GM20431 (cell line): ENCODE measurements at regions not wholly inside any gene's neighbourhood (a gene's known extent, or its start where the extent isn't known, plus 50 kb on each side); places are given as distances from the start of the nearest gene placed in this dataset.
"Not testable (repeated sequence)": the region's sequence is repeated elsewhere in the genome, so short reads cannot be mapped to it uniquely, and the experiment has no call there.

Experiments
- in situ Hi-C: fragments of 300-500 bp; cut with MseI, MboI; formaldehyde crosslinking; loops from one replicate; pipeline ENCODE4 v1.15.0; 2020; ENCODE audit warnings: low sequenced_read_pairs; ENCODE audit not compliant: unreplicated experiment

DNA sequence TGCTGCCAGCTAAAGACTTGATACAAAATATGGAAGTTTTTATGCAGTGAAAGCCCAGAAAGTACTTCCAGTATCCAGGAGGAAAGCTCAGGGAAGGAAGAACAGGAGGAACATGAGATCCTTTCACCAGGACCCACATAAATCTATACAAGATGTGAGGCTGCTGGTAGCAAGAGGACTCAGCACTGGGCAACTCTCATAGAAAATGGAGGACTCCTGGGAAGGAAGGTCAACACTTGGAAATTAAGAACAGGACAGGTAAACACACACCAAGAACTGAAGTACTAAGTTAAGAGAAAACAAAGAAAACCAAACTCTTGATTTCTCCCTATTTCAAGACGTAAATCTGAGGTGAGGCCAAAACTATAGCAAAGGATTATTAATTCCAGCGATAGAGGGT is 220.5 kb upstream of the HSF2 start:
- in situ Hi-C loops = no loop called here

DNA sequence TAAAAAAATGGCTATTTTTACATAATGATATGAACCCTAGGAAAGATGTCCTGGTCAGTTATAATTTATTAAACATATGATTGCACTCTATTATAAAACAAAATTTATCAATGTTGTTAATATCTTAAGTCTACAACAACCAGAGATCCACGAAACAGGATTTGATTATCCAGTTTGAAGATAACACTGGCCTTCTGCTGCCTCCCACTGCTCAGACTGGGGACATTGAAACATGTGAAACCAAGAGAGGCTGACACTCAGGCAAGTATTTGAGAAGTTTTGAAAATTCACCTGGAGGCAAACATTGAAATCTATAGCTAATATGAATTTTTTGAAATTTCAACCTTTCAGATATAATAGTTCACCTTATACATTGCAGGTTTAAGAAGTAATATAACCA is 219.3 kb upstream of the HSF2 start:
- in situ Hi-C loops = no loop called here

DNA sequence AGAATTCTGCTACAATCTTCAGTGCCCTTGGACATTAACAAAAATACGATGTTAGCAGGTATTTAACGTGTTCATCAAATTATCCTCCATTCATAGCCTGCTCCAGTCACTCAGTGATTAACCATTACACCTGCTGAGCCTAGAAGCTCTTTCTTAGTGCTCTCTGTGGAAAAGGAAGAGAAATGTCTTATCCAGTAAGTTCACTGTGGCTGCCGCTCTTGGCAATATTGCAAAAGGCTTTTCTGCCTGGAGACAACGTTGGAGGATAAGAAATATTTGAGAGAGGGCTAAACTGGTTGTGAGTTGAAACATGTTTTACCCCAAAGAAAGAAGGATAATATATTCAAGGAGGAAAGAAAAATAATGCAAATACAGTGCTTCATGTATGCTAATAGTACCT is 217.4 kb upstream of the HSF2 start:
- in situ Hi-C loops = no loop called here

DNA sequence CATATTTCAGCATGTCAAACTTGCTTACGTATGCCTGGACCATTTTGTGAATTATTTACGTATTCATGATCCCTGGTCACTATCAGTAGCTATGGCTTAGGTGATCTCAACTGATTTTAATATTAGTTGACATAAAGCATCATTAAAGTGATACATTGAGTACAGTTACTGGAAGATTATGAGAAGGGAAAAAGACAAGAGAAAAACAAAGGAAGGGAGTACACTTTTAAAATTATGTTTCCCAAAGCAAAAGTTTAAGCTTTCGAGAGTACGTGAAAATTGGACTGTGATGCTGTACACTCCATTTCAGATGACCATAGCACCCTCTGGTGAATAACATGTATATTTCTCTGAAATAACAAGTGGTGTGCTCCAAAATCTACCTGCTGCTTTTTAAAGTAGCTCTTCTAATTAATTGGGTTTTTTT is 215.0 kb upstream of the HSF2 start:
- in situ Hi-C loops = no loop called here

DNA sequence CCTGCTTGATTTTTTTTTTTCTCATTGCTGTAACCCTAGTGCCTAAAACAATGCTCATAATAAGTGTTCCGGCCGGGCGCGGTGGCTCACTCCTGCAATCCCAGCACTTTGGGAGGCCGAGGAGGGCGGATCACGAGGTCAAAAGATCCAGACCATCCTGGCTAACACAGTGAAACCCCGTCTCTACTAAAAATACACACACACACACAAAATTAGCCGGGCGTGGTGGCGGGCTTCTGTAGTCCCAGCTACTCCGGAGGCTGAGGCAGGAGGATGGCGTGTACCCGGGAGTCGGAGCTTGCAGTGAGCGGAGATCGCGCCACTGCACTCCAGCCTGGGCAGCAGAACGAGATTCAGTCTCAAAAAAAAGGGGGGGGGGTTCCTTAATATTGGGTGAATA is 214.0 kb upstream of the HSF2 start:
- in situ Hi-C loops = not testable (repeated sequence)

DNA sequence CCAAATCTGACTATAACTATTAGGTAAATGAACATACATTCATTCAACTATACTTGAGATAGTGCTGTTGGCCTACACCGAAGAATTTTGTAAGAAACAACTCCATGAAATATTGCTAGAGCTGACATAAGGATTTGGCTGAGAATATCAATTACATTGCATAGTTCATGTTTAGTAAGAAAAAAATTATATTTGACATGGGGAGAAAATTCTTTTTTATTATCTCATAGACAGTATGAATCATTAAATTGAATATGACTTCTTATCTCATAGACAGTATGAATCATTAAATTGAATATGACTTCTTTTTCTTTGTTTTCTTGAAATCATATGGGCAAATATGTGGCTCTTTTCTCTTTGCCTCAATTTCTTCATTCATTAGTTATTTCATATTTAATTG is 212.3 kb upstream of the HSF2 start:
- in situ Hi-C loops = no loop called here

DNA sequence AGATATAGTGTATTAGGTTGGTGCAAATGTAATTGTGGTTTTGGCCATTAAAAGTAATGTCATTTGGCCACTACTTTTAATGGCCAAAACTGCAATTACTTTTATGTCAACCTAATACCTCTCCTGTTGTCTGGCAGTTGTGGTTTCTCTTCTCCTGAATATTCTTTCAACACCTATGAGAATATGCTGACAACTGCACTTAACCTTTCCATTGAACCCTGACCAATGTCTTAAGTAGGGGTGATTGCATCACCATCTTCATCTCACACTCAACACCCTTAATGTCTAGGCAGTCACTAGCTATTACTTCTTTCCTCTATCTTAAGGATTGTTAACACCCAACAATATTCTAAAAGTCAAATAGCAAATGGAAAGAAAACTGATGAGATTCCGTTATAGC is 200.5 kb upstream of the HSF2 start:
- in situ Hi-C loops = no loop called here

DNA sequence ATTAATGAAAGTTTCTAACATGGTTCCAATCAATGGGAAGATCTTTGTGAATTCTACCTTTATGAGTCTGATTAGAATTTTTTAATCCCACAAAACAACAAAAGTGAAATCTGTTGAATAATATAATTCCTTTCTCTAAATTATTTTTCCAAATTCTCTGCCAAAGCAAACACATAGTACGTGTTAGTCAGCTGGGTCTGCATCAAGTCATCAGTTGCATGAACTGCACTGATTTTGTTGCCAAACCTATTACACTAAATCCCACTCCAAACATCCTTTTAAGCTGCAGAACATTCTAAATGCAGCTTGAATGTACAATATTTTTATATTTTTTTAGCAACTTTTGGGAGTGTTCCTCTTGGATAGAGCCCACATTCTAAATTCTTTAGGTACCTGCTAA is 199.0 kb upstream of the HSF2 start:
- in situ Hi-C loops = no loop called here

DNA sequence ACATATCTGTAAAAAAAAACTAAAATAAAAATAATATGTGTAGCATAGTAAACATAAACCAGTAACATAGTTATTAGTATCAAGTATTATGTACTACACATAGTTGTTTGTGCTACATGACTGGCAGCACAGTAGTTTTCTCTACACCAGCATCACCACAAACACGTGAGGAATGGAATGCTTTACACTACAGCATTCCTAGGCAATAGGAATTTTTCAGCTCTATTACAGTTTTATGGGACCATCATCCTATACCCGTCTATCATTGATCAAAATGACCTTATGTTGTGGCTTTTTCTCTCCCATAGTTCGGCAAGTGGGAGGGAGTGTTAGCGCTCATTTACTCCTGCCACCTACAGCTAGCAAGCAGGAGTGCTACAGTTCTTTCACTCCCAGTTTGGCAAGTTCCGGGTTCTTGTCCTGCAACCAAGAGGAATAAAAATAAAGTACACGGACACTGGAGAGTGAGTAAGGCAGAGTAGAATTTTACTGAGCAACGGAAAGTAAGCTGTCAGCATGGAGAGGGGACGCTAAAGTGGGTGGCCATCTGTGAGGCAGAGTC is 196.8 kb upstream of the HSF2 start:
- in situ Hi-C loops = no loop called here

DNA sequence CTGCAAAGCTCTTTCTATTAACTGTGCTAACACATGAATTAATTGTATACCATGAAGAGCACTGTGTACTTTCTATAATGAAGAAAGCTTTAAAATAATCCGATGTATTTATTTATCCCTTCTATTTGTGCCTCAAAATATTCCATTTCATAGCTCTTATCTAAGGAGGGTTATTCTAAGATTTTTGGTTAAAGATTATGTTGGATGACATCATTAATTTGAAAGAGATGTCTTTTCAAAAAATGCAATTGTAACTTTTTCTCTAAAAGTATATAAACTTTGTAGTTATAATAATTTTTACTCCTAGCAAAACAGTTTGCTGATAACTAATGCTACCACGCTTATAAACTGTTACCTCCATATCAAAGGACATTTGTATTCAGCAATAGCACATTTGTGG is 192.4 kb upstream of the HSF2 start:
- in situ Hi-C loops = no loop called here

DNA sequence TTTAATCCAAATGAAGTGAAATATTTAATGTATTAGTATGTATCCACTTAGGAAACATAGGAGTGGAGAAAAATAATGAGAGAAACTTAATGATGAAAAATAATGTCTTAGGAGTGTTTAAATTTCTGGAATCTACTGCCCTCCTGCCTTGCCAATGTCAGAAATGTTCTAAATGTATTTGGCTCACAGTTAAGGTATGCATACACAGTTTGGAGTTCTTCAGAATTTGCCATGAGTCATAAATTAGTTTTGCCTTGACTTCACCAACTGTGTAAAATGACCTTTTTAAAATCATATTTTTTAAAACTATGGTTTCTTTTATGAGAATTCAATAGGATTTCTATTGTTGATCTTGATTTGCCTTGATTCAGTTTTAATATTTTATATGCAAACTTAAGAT is 191.7 kb upstream of the HSF2 start:
- in situ Hi-C loops = no loop called here

DNA sequence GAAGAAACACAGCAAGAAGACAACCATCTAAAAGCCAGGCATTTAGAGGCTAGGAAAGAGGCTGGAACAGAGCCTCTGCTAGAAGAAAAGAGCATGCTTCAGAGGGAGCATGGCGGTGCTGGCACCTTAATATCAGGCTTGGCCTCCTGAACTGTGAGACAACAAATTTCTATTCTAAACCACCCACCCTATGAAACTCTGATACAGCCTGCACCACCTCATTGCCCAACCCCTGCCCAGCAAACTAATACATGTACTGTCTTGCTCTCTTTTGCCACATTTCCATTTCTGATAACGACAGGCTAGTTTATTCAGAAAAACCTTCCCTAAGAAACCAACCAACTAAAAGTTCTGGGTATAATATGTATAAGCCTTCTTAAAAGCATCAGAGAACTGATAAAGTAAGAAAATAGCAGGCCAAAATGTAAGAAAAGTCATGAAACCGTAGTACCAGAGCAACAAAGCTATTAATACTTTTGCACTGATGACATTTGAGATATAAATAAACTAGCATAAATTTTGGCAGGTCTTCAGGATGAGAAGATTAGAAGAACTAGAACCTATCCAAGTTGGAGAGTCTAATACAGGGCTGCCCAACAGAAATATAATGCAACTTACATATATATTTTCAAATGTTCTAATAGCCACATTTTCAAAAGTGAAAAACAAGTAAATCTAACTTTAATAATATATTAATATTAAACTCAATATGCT is 184.7 kb upstream of the HSF2 start:
- in situ Hi-C loops = no loop called here

DNA sequence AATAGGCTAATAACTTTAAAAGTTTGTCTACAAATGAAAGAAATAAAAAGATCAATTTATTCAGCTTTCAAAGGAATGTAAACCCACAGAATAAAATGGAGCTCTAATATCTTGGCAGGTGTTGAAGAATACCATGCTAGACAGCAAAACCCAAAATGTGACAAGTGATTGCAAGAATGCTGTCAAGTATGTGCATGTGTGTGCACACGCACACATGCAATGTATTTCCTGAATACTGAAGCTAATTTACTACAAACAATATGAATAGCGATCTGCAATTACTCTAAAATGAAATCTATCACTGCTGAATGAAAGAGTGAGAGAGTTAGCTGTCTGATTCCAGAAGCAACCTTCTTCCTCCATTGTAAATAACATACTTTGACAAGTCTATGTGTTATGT is 179.2 kb upstream of the HSF2 start:
- in situ Hi-C loops = no loop called here

DNA sequence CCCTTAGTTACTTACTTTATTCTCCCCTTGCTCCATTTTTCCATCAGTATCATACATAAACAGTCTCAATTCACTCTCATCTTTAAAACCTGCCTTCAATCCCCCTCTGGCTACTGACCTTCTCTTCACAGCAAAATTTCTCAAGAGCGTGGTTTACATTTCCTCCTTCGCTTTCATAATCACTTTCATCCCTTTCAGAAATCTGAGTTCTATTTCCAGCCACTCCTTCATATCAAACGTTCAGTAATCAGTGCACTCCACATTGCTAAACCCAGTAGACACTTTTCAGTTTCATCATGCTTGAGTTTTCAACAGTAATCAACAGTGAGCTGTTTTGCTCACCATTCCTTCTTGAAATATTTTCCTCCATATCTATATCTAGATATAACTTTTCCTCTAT is 176.7 kb upstream of the HSF2 start:
- in situ Hi-C loops = no loop called here

DNA sequence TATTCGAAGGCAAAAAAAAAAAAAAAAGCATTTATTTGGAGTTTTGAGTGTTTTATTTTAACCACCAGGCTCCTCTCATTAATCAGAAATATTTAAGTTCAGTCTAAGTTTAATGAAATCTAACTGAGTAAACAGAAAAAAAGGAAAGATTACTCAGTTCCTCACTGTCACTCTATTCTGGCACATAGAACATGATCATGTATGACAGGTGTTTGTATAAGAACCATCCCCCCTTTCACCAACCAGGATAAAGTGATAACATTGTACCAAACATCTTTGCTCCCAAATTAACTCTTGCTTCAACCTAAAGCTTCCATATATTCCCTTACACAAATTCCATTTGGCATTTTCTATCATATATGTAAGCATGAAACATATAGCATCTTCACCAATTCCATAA is 176.2 kb upstream of the HSF2 start:
- in situ Hi-C loops = no loop called here

DNA sequence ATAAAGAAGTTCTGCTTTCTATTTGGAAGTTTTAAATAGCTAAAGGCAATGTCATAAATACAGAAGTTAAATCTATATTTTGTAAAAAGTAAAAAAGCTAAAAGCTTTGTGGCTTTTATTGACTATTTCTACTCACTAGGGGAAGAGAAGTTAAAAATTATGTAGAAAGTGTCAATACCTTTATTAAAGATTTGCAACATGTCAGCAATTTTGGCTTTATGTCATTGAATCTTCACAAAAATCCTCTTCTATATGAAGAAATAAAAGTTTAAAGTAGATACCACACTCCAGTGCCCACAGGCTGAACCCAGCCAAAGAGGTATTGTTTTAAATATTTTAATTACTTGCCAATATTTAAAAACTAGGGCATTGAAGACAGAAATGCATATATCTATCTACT is 160.6 kb upstream of the HSF2 start:
- in situ Hi-C loops = no loop called here

DNA sequence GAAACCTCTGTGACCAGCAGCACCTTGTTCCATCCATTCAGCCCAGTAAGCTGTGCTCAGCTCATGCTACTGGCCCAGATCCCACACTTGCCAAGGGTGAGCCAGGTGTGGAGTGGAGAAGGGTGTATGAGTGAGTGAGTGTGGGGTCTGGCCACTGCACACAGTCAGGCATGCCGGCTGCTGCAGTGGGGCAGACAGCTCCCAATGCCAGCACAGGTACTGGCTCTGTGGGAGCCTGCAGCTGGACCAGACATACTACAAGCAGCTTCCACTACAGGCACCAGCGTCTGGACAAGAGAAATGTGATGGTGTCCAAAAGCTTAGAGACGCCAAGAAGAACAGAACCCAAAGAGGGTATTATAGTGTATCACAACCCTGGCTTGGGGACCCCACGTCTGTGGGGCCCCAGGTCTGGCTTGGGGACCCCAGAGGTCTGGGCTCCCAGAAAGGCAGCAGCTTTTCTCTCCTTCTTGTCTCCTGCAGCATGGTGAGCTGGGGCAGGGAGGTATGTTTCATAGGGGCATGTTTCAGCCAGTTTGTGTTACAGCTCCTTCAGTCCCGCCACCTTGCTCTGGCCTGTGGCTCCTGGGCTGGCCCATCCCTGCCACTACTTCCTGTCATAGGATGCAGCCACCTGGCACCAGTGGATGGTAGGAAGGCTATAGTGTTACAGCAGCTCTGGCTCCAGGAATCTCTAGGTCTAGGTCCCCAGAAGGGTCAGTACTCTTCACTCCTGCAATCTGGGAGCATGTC is 152.4 kb upstream of the HSF2 start:
- in situ Hi-C loops = no loop called here

DNA sequence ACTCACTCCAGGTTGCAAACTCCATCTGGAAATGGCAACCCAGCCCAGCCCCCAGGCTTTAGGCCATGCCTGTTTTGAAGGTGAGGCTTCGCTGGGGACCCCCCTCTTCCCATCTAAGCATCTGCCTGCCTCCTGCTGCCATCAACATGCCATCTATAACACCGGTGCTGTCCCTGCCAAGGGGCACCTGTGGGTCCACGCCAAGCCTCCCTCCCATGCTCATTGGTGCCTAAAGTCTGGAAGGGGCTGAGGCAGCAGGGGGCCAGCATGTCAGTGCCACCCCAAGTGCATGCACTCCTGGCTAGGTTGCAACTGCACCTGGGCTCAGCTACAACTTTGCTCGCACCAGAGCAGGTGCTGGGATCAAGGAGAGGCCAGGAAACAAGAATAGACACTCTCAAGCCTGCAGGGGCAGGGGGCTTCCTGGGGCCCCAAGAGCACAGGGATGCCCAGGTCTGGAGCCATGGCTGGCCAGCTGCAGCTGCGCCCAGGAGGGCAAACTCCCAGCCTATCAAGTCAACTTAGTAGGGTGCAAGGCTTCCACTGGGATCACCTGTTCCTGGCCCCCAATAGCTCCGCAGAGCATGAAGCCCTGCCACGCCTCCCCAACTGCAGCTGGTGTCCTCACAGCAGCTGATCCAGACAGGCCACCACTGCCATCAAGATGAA is 151.3 kb upstream of the HSF2 start:
- in situ Hi-C loops = no loop called here

DNA sequence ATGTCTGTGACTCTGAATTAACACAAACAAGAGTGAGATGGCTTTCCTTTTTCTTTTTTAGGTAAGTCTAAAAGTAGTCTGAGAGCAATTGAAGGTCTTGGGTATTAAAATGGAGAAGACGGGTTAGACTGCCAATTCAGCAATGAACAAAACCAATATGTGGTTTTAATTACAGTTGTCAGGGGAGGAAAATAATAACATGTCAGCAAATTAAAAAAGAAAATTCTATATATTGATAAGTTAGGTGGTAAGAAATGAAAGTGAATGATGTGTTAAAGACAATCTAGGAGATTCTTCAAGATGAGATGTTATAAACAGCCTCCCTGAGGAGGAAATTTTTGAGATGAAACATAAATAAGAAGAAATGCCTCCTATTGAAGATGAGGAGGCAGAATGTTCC is 150.6 kb upstream of the HSF2 start:
- in situ Hi-C loops = no loop called here

DNA sequence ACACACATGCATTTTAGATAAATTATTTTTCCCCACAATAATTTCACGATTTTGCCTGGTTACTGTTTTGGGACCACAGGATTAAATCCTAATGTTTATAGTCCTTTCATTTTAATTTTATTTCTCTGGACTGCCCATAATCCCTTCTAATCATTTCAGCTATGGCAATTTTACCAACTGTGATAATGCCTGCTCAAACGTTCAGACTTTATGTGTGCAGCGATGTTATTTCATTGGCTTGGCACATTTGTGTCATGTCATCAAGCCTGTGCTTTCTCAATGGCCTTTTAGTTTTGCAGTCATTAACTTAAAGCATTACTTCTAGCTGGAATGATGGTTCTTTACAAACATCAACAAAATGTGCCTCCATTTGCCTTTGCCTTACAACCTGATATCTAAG is 140.6 kb upstream of the HSF2 start:
- in situ Hi-C loops = no loop called here

DNA sequence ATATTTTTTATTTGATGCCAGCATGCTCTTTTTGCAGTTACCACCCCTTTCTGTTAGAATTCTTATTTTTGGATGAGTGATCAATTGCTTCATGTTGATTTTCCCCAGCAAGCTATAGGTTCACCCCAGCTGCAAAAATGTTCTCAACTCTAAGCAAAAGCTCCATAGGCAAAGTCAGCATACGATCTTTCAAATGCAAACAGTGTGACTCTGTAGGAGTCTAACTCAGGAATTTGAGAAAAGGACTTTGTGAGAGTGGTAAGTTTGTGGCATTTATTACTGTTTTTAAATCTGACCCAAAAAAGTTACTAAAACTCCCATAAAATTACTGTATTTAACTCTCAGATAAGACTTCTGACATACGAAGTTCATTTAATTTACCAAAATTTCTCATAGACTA is 134.9 kb upstream of the HSF2 start:
- in situ Hi-C loops = no loop called here
